ENCODE measurements at regions not wholly inside any gene's neighbourhood (a gene's known extent, or its start where the extent isn't known, plus 50 kb on each side); places are given as distances from the start of the nearest gene placed in this dataset.

GRCh38 chr20:12016291-12016690 is 98.6 kb downstream of the BTBD3 start:
- H3K23me2 ChIP-seq (ENCODE audit: low read depth, low read length): no peaks in the 10 kb centered on the region; the same call in 1 of the 2 replicates
- H4K91ac ChIP-seq (replicated peaks; ENCODE audit: insufficient read length, low read length): no peak overlapping the region
- H3K4me2 ChIP-seq (ENCODE audit: insufficient read depth in 1 of 2, low read depth in 2 of 2, low read length in 2 of 2): no peak overlapping the region
- H2BK5ac ChIP-seq (ENCODE audit: low read depth, low read length): no peak overlapping the region
- no peak overlapping the region for H3K4ac ChIP-seq (replicated peaks; ENCODE audit: insufficient read length, low read depth, low read length)
- FAIRE-seq (no peak), DNase-seq (ENCODE audit: low read depth in 1 of 2, low spot score in 2 of 2) (no peak)
- H3K4me3 ChIP-seq (ENCODE audit: extremely low read depth in 1 of 4, insufficient read depth in 2 of 4, low read depth in 3 of 4, low read length in 4 of 4): no peak overlapping the region
- no peak overlapping the region for H4K8ac ChIP-seq (ENCODE audit: extremely low read depth, insufficient read depth, low read length)
- H3K27me3 ChIP-seq (replicated peaks in 1 of 4; ENCODE audit: control insufficient read depth in 3 of 4, extremely low read depth in 1 of 4, insufficient read depth in 3 of 4, low read length in 3 of 4): no peaks in the 10 kb centered on the region
- H3K4me1 ChIP-seq (replicated peaks in 1 of 4; ENCODE audit: control insufficient read depth in 3 of 4, insufficient read depth in 4 of 4, low read length in 3 of 4): peaks cover 0 to 3% (median 0%) of the 10 kb centered on the region in 4 experiments; a peak in 2 of 7 replicates
- no peaks in the 10 kb centered on the region for H3K79me1 ChIP-seq (ENCODE audit: low read depth, low read length)
- H3K9ac ChIP-seq (replicated peaks in 1 of 4; ENCODE audit: extremely low read depth in 1 of 4, low read depth in 3 of 4, low read length in 3 of 4): no peak overlapping the region
- POLR2A ChIA-PET (ENCODE audit: partially characterized antibody): no interaction called here
- TF ChIP-seq ZNF274 (IDR thresholded peaks at IDR 0.05; ENCODE audit: borderline replicate concordance, extremely low read depth, low read length): no peak
- TF ChIP-seq HDAC2 (IDR thresholded peaks at IDR 0.05; ENCODE audit: borderline replicate concordance in 1 of 2, low read depth in 2 of 2, low read length in 2 of 2): no peak
- no peak for TF ChIP-seq SP1 (IDR thresholded peaks at IDR 0.05; ENCODE audit: low read depth, low read length)
- no peak for TF ChIP-seq TAF1 (IDR thresholded peaks at IDR 0.05; ENCODE audit: low read depth, low read length)
- TF ChIP-seq RAD21 (IDR thresholded peaks at IDR 0.05 in 1 of 2, conservative IDR thresholded peaks at IDR 0.05 in 1 of 2; ENCODE audit: low read depth in 2 of 2, low read length in 2 of 2): no peak
- TF ChIP-seq GABPA (IDR thresholded peaks at IDR 0.05; ENCODE audit: borderline replicate concordance, insufficient read depth, low read length): no peak
- no peak for TF ChIP-seq POLR2A (IDR thresholded peaks at IDR 0.05; ENCODE audit: control extremely low read depth in 1 of 2, low read depth in 2 of 2, low read length in 2 of 2)
- no peak for TF ChIP-seq CHD1 (IDR thresholded peaks at IDR 0.05; ENCODE audit: low read depth, low read length)
- TF ChIP-seq JUN (IDR thresholded peaks at IDR 0.05; ENCODE audit: low read depth, low read length): no peak
- no peak for TF ChIP-seq PHF8 (conservative IDR thresholded peaks at IDR 0.05; ENCODE audit: low read depth, low read length)
- CTCF ChIA-PET (ENCODE audit: partially characterized antibody): interaction anchor here (0.9 to 1.2 kb wide), 3 partner anchors 12 to 342 kb away, joined by 3 to 4 read pairs (median 3); no protein-coding TSS in a partner anchor
- H2AFZ ChIP-seq (ENCODE audit: low read length): no peak overlapping the region
- H3K14ac ChIP-seq (ENCODE audit: insufficient read length): no peak overlapping the region
- no peaks in the 10 kb centered on the region for H4K20me1 ChIP-seq (replicated peaks in 1 of 2; ENCODE audit: control insufficient read depth in 1 of 2, insufficient read depth in 2 of 2, low read length in 2 of 2)
- WGBS, 2 experiments (ENCODE audit: extremely low coverage in 1 of 2, insufficient coverage in 1 of 2, insufficient read length in 1 of 2, insufficient replicate concordance in 2 of 2, low coverage in 1 of 2, low lambda C conversion rate in 2 of 2, missing lambda C conversion rate in 1 of 2): 97% methylated on average over 2 of the region's 2 CpGs; no CpG with 5 or more reads in 1 of the 2 experiments
- no peak overlapping the region for H3K23ac ChIP-seq (ENCODE audit: insufficient read length)
- H3K27ac ChIP-seq (ENCODE audit: low read depth, low read length): no peak overlapping the region
- H2BK20ac ChIP-seq (ENCODE audit: low read length): no peak overlapping the region
- H2BK120ac ChIP-seq (replicated peaks; ENCODE audit: low read depth, low read length): no peak overlapping the region
- H4K5ac ChIP-seq (ENCODE audit: insufficient read length, low read depth, low read length): no peak overlapping the region
- H2BK12ac ChIP-seq (ENCODE audit: low read depth, low read length): no peak overlapping the region
- H3K36me3 ChIP-seq (ENCODE audit: control insufficient read depth in 2 of 4, insufficient read depth in 4 of 4, low read length in 3 of 4): no peaks in the 10 kb centered on the region
- H2AK5ac ChIP-seq (ENCODE audit: low read depth, low read length): no peak overlapping the region
- no peak overlapping the region for H3K18ac ChIP-seq (ENCODE audit: extremely low read depth, low read length)
- no peaks in the 10 kb centered on the region for H3K9me3 ChIP-seq (ENCODE audit: insufficient read depth in 2 of 2, low read depth in 1 of 2, low read length in 1 of 2)
- H2BK15ac ChIP-seq (ENCODE audit: low read length): no peak overlapping the region
- H3K79me2 ChIP-seq (ENCODE audit: control insufficient read depth in 1 of 2, insufficient read depth in 2 of 2, low read length in 2 of 2): no peaks in the 10 kb centered on the region
- H3K56ac ChIP-seq (replicated peaks; ENCODE audit: insufficient read length, low read depth, low read length): no peak overlapping the region

Measured in H1 (cell line).